HG02970 (cell line): ENCODE measurements at regions not wholly inside any gene's neighbourhood (a gene's known extent, or its start where the extent isn't known, plus 50 kb on each side); places are given as distances from the start of the nearest gene placed in this dataset.
"Not testable (repeated sequence)": the region's sequence is repeated elsewhere in the genome, so short reads cannot be mapped to it uniquely, and the experiment has no call there.

Experiments used
- ATAC-seq: cut with Tn5 transposase; IDR thresholded peaks from one replicate; pipeline ENCODE4 v1.9.1; 2021; ENCODE audit warnings: mild to moderate bottlenecking, moderate library complexity, moderate number of reproducible peaks; ENCODE audit not compliant: unreplicated experiment, low FRiP score

- no peak for ATAC-seq
Measured at GRCh38 chr5:166200532-166200931, 2090.9 kb upstream of the WWC1 start.

- ATAC-seq = no peak
Measured at GRCh38 chr5:166211640-166212039, 2079.8 kb upstream of the WWC1 start.

GRCh38 chr5:166236327-166236726 is 2055.1 kb upstream of the WWC1 start:
- no peak for ATAC-seq

GRCh38 chr5:166240705-166241104 is 2050.7 kb upstream of the WWC1 start:
- ATAC-seq = no peak

- ATAC-seq = no peak
Measured at GRCh38 chr5:166245556-166245955, 2045.9 kb upstream of the WWC1 start.

- no peak for ATAC-seq
Measured at GRCh38 chr5:166251786-166252185, 2039.7 kb upstream of the WWC1 start.

- no peak for ATAC-seq
Measured at GRCh38 chr5:166257661-166258060, 2033.8 kb upstream of the WWC1 start.

GRCh38 chr5:166262395-166262794 is 2029.0 kb upstream of the WWC1 start:
- no peak for ATAC-seq

GRCh38 chr5:166267907-166268306 is 2023.5 kb upstream of the WWC1 start:
- no peak for ATAC-seq

- ATAC-seq = no peak
Measured at GRCh38 chr5:166270712-166271111, 2020.7 kb upstream of the WWC1 start.

GRCh38 chr5:166276006-166276405 is 2015.4 kb upstream of the WWC1 start:
- no peak for ATAC-seq

GRCh38 chr5:166279828-166280227 is 2011.6 kb upstream of the WWC1 start:
- no peak for ATAC-seq

GRCh38 chr5:166281433-166281832 is 2010.0 kb upstream of the WWC1 start:
- ATAC-seq = no peak

GRCh38 chr5:166282939-166283338 is 2008.5 kb upstream of the WWC1 start:
- no peak for ATAC-seq

- no peak for ATAC-seq
Measured at GRCh38 chr5:166285361-166285760, 2006.1 kb upstream of the WWC1 start.

- ATAC-seq = no peak
Measured at GRCh38 chr5:166286832-166287231, 2004.6 kb upstream of the WWC1 start.

- no peak for ATAC-seq
Measured at GRCh38 chr5:166287866-166288265, 2003.6 kb upstream of the WWC1 start.

- not testable (repeated sequence) for ATAC-seq
Measured at GRCh38 chr5:166291800-166292199, 1999.6 kb upstream of the WWC1 start.

- ATAC-seq = no peak
Measured at GRCh38 chr5:166293892-166294291, 1997.6 kb upstream of the WWC1 start.

- no peak for ATAC-seq
Measured at GRCh38 chr5:166302166-166302565, 1989.3 kb upstream of the WWC1 start.

GRCh38 chr5:166317425-166317824 is 1974.0 kb upstream of the WWC1 start:
- no peak for ATAC-seq

- ATAC-seq = no peak
Measured at GRCh38 chr5:166320920-166321480, 1970.4 kb upstream of the WWC1 start.

GRCh38 chr5:166324372-166324771 is 1967.1 kb upstream of the WWC1 start:
- ATAC-seq = no peak
